ENCODE measurements at regions not wholly inside any gene's neighbourhood (a gene's known extent, or its start where the extent isn't known, plus 50 kb on each side); places are given as distances from the start of the nearest gene placed in this dataset.

DNA sequence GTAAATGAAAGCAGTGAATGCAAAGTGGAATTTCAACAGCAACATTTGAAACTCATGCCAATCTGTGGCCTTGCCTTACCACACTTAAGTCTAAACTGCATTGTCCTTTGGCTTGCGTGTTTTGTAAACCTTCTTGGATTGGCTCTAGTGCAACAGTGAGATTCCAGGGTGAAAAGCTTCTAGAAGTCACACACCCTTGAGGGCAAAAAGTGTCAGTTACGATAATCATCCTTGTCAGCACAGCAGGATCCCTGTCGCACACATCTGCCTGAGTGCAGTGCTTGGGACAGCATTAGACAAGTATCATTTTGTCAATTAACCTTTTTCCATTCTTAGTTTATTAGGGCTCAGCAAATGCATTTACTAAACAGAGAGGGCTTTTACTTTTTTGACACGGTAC lies 243.4 kb upstream of the PTBP2 start:
- intact Hi-C loops (cut with micrococcal nuclease) (no loop called here), dilution Hi-C loops (cut with MboI; ENCODE audit: extremely low pct_ligation_motif_present, low sequenced_read_pairs) (no loop called here)
- Histone ChIP-seq H3K27me3 (ENCODE audit: control insufficient read depth in 2 of 2, insufficient read depth in 2 of 2, low read length in 2 of 2) (peaks cover 0 to 3% of the 10 kb centered on the region in 2 experiments), H3K9me3 (replicated peaks; ENCODE audit: control insufficient read depth, insufficient read depth, low read length) (no peaks in the 10 kb centered on the region), H3K27ac (ENCODE audit: insufficient read depth, low read depth, low read length) (no peak overlapping the region), H3K79me2 (ENCODE audit: control insufficient read depth, insufficient read depth, low read length) (no peaks in the 10 kb centered on the region), H3K9ac (replicated peaks; ENCODE audit: extremely low read depth, insufficient read depth, low read length) (no peak overlapping the region), H3K4me1 (ENCODE audit: control insufficient read depth, extremely low read depth, insufficient read depth, low read length) (no peaks in the 10 kb centered on the region), H3K4me3 (replicated peaks in 1 of 3; ENCODE audit: insufficient read depth in 1 of 3, low read depth in 1 of 3, low read length in 3 of 3) (no peak overlapping the region), H2AFZ (ENCODE audit: low read depth, low read length) (no peak overlapping the region), H3K9me1 (replicated peaks; ENCODE audit: control insufficient read depth, extremely low read depth, insufficient read depth, low read length) (no peaks in the 10 kb centered on the region), H4K20me1 (replicated peaks; ENCODE audit: control insufficient read depth, extremely low read depth, insufficient read depth, low read length) (no peaks in the 10 kb centered on the region), H3K36me3 (ENCODE audit: control insufficient read depth in 2 of 2, extremely low read depth in 1 of 2, insufficient read depth in 2 of 2, low read length in 2 of 2) (no peaks in the 10 kb centered on the region), H3K4me2 (ENCODE audit: insufficient read depth, low read length) (no peak overlapping the region)
- POLR2A ChIA-PET = no interaction called here
- TF ChIP-seq, protein P1, sequence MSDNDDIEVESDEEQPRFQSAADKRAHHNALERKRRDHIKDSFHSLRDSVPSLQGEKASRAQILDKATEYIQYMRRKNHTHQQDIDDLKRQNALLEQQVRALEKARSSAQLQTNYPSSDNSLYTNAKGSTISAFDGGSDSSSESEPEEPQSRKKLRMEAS (IDR thresholded peaks at IDR 0.05; ENCODE audit: insufficient read depth, insufficient read length) = no peak
- TF ChIP-seq, protein P2, sequence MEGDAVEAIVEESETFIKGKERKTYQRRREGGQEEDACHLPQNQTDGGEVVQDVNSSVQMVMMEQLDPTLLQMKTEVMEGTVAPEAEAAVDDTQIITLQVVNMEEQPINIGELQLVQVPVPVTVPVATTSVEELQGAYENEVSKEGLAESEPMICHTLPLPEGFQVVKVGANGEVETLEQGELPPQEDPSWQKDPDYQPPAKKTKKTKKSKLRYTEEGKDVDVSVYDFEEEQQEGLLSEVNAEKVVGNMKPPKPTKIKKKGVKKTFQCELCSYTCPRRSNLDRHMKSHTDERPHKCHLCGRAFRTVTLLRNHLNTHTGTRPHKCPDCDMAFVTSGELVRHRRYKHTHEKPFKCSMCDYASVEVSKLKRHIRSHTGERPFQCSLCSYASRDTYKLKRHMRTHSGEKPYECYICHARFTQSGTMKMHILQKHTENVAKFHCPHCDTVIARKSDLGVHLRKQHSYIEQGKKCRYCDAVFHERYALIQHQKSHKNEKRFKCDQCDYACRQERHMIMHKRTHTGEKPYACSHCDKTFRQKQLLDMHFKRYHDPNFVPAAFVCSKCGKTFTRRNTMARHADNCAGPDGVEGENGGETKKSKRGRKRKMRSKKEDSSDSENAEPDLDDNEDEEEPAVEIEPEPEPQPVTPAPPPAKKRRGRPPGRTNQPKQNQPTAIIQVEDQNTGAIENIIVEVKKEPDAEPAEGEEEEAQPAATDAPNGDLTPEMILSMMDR (IDR thresholded peaks at IDR 0.05; ENCODE audit: extremely low read depth in 1 of 2, insufficient read depth in 1 of 2, low read depth in 1 of 2, low read length in 2 of 2) = no peak
- TF ChIP-seq POLR2A (IDR thresholded peaks at IDR 0.05; ENCODE audit: low read depth, low read length) (no peak), JUN (IDR thresholded peaks at IDR 0.05; ENCODE audit: borderline replicate concordance, insufficient read depth, insufficient read length, low read depth) (no peak)
- no TSS peak for BruUV-seq (replicated peaks)
- CTCF ChIA-PET = interaction anchor here (1.1 to 1.2 kb wide), 2 partner anchors 9 to 242 kb away, joined by 3 to 5 read pairs; no protein-coding TSS in a partner anchor
- DNase-seq (ENCODE audit: low read depth, low spot score) (no peak), FAIRE-seq (no peak)

DNA sequence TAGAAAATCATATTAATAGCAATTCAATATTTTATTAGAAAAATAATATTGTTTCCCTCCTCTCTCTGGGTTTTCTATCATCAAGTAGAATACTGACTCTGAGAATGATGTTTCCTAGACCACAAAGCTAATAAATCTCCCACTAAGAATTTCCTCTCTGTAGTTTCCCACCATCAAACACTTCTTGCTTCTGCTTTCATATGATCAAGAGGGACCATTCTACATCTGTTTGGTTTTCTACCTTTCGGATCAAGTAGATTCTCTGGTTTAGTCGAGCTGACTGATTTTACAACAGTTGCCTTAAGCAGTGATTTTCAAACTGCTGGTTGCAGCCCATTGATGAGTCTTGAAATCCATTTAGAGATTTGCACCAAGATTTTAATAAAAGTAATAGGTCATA lies 240.2 kb upstream of the PTBP2 start:
- POLR2A ChIA-PET = no interaction called here

More for the DNA sequence above, 240.2 kb upstream of the PTBP2 start:
- TF ChIP-seq, protein P1 (IDR thresholded peaks at IDR 0.05; ENCODE audit: insufficient read depth, insufficient read length) = no peak
- TF ChIP-seq JUN (IDR thresholded peaks at IDR 0.05; ENCODE audit: borderline replicate concordance, insufficient read depth, insufficient read length, low read depth) = no peak
- TF ChIP-seq EZH2 (IDR thresholded peaks at IDR 0.05; ENCODE audit: borderline replicate concordance, low read depth, low read length, severe bottlenecking) = no peak
- TF ChIP-seq POLR2A (IDR thresholded peaks at IDR 0.05; ENCODE audit: low read depth, low read length) = no peak
- TF ChIP-seq MYC (IDR thresholded peaks at IDR 0.05; ENCODE audit: low read depth, low read length) = no peak
- TF ChIP-seq, protein P2 (IDR thresholded peaks at IDR 0.05; ENCODE audit: extremely low read depth in 1 of 2, insufficient read depth in 1 of 2, low read depth in 1 of 2, low read length in 2 of 2) = no peak
- no peak for TF ChIP-seq POLR2AphosphoS5 (IDR thresholded peaks at IDR 0.05; ENCODE audit: insufficient read depth, low read depth, low read length)
- no peak for TF ChIP-seq FOS (IDR thresholded peaks at IDR 0.05; ENCODE audit: borderline replicate concordance, insufficient read depth, low read length)
- TF ChIP-seq GATA2 (IDR thresholded peaks at IDR 0.05; ENCODE audit: insufficient read depth, insufficient read length, low read depth, low read length) = no peak
- no peak for FAIRE-seq
- Histone ChIP-seq H3K9me3 (replicated peaks; ENCODE audit: control insufficient read depth, insufficient read depth, low read length) (no peaks in the 10 kb centered on the region), H3K79me2 (ENCODE audit: control insufficient read depth, insufficient read depth, low read length) (no peaks in the 10 kb centered on the region), H3K36me3 (ENCODE audit: control insufficient read depth in 2 of 2, extremely low read depth in 1 of 2, insufficient read depth in 2 of 2, low read length in 2 of 2) (no peaks in the 10 kb centered on the region), H3K27ac (ENCODE audit: insufficient read depth, low read depth, low read length) (no peak overlapping the region), H3K9ac (replicated peaks; ENCODE audit: extremely low read depth, insufficient read depth, low read length) (no peak overlapping the region), H3K9me1 (replicated peaks; ENCODE audit: control insufficient read depth, extremely low read depth, insufficient read depth, low read length) (no peaks in the 10 kb centered on the region), H3K4me2 (ENCODE audit: insufficient read depth, low read length) (no peak overlapping the region), H3K27me3 (ENCODE audit: control insufficient read depth in 2 of 2, insufficient read depth in 2 of 2, low read length in 2 of 2) (no peaks in the 10 kb centered on the region), H4K20me1 (replicated peaks; ENCODE audit: control insufficient read depth, extremely low read depth, insufficient read depth, low read length) (no peaks in the 10 kb centered on the region), H3K4me1 (ENCODE audit: control insufficient read depth, extremely low read depth, insufficient read depth, low read length) (no peaks in the 10 kb centered on the region), H2AFZ (ENCODE audit: low read depth, low read length) (no peak overlapping the region), H3K4me3 (replicated peaks in 1 of 3; ENCODE audit: insufficient read depth in 1 of 3, low read depth in 1 of 3, low read length in 3 of 3) (no peak overlapping the region)
- BruUV-seq (replicated peaks) = no TSS peak
- dilution Hi-C loops (cut with MboI; ENCODE audit: extremely low pct_ligation_motif_present, low sequenced_read_pairs) (no loop called here), intact Hi-C loops (cut with micrococcal nuclease) (no loop called here)
- CTCF ChIA-PET = interaction anchor here (0.6 to 1.1 kb wide), 2 partner anchors 11 to 497 kb away, joined by 3 read pairs; no protein-coding TSS in a partner anchor
- DNase-seq (ENCODE audit: low read depth, low spot score) = no peak

Data from endothelial cell of umbilical vein (primary cell).